ENCODE measurements at regions not wholly inside any gene's neighbourhood (a gene's known extent, or its start where the extent isn't known, plus 50 kb on each side); places are given as distances from the start of the nearest gene placed in this dataset.
A peak's percentile ranks its signal among the peaks of the same experiment; 100 is the strongest.
"Not testable (repeated sequence)": the region's sequence is repeated elsewhere in the genome, so short reads cannot be mapped to it uniquely, and the experiment has no call there.

GRCh38 chr5:92942762-92943161 is 638.3 kb downstream of the NR2F1-AS1 start:
- Histone ChIP-seq H3K4me1 (ENCODE audit: insufficient read depth, low read length) (peaks cover 16% of the 10 kb centered on the region), H3K4me3 (ENCODE audit: insufficient read depth, low read length) (no peak overlapping the region), H3K27me3 (ENCODE audit: insufficient read depth, low read length) (no peaks in the 10 kb centered on the region), H2AFZ (ENCODE audit: low read length) (no peak overlapping the region), H3K27ac (ENCODE audit: low read depth, low read length) (no peak overlapping the region), H3K9me3 (ENCODE audit: low read depth, low read length) (no peaks in the 10 kb centered on the region), H4K20me1 (ENCODE audit: insufficient read depth, low read length) (no peaks in the 10 kb centered on the region), H3K36me3 (ENCODE audit: insufficient read depth, low read length) (no peaks in the 10 kb centered on the region), H3K4me2 (ENCODE audit: insufficient read depth, low read length) (no peak overlapping the region), H3K79me2 (ENCODE audit: insufficient read depth, low read length) (no peaks in the 10 kb centered on the region)
- TF ChIP-seq CTCF (IDR thresholded peaks at IDR 0.05; ENCODE audit: extremely low read depth, low read depth, low read length): no peak
- no peak for DNase-seq (ENCODE audit: insufficient read length, low spot score, missing footprints)

DNA sequence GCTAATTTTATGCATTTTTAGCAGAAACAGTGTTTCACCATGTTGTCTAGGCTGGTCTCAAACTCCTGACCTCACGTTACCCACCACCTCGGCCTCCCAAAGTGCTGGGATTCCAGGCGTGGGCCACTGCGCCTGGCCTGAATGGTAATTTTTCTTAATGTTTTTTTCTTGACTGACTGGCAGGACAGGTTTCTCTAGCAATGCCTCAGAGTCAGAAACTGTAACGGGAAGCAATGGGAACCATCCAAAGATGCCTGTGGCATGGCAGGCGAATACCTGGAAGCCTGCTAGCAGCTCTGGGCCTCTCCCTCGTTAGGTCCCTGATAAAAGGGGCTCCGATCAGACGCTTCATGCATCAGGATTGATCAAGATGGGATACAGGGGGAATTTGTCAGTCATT is 639.2 kb downstream of the NR2F1-AS1 start:
- no peaks in the 10 kb centered on the region for H3K36me3 ChIP-seq (ENCODE audit: insufficient read depth, low read length)
- no peak overlapping the region for H2AFZ ChIP-seq (ENCODE audit: low read length)
- H3K9me3 ChIP-seq (ENCODE audit: low read depth, low read length): no peaks in the 10 kb centered on the region
- no peak overlapping the region for H3K27ac ChIP-seq (ENCODE audit: low read depth, low read length)
- no peaks in the 10 kb centered on the region for H3K27me3 ChIP-seq (ENCODE audit: insufficient read depth, low read length)
- H3K79me2 ChIP-seq (ENCODE audit: insufficient read depth, low read length): no peaks in the 10 kb centered on the region
- H3K4me3 ChIP-seq (ENCODE audit: insufficient read depth, low read length): no peak overlapping the region
- no peak for TF ChIP-seq CTCF (IDR thresholded peaks at IDR 0.05; ENCODE audit: extremely low read depth, low read depth, low read length)
- DNase-seq (ENCODE audit: insufficient read length, low spot score, missing footprints): no peak
- no peak overlapping the region for H3K4me2 ChIP-seq (ENCODE audit: insufficient read depth, low read length)
- H4K20me1 ChIP-seq (ENCODE audit: insufficient read depth, low read length): no peaks in the 10 kb centered on the region
- H3K4me1 ChIP-seq (ENCODE audit: insufficient read depth, low read length): peaks cover 16% of the 10 kb centered on the region

DNA sequence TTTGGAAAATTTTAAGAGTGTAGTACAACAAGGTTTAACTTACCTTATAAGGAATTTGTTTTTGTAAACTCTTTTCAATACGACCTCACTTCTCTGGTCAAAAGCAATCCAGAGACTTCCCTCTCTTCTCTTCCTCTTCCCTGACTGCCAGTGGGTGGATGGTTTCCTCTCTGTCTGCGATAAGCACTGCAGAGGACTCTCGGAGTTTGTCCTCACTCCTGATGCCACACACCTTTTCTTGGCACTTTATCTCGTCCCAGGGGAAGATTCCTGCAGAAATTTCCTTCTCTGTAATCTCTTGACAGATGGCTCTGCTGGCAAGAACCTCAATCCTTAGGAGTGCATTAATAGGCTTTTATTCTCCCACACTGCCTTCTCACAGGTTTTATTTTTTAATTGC is 641.6 kb downstream of the NR2F1-AS1 start:
- Histone ChIP-seq H4K20me1 (ENCODE audit: insufficient read depth, low read length) (no peaks in the 10 kb centered on the region), H3K9me3 (ENCODE audit: low read depth, low read length) (no peaks in the 10 kb centered on the region), H3K36me3 (ENCODE audit: insufficient read depth, low read length) (no peaks in the 10 kb centered on the region), H2AFZ (ENCODE audit: low read length) (peak overlapping the region; percentile 59), H3K79me2 (ENCODE audit: insufficient read depth, low read length) (no peaks in the 10 kb centered on the region), H3K4me3 (ENCODE audit: insufficient read depth, low read length) (no peak overlapping the region), H3K4me2 (ENCODE audit: insufficient read depth, low read length) (peak overlapping the region; percentile 35), H3K27ac (ENCODE audit: low read depth, low read length) (no peak overlapping the region), H3K27me3 (ENCODE audit: insufficient read depth, low read length) (no peaks in the 10 kb centered on the region), H3K4me1 (ENCODE audit: insufficient read depth, low read length) (peaks cover 2% of the 10 kb centered on the region)
- no peak for TF ChIP-seq CTCF (IDR thresholded peaks at IDR 0.05; ENCODE audit: extremely low read depth, low read depth, low read length)
- no peak for DNase-seq (ENCODE audit: insufficient read length, low spot score, missing footprints)

GRCh38 chr5:92937396-92937795 is 643.6 kb downstream of the NR2F1-AS1 start:
- not testable (repeated sequence) for DNase-seq (ENCODE audit: insufficient read length, low spot score, missing footprints); H4K20me1 ChIP-seq (ENCODE audit: insufficient read depth, low read length); H2AFZ ChIP-seq (ENCODE audit: low read length); H3K36me3 ChIP-seq (ENCODE audit: insufficient read depth, low read length); H3K79me2 ChIP-seq (ENCODE audit: insufficient read depth, low read length); H3K27me3 ChIP-seq (ENCODE audit: insufficient read depth, low read length); H3K9me3 ChIP-seq (ENCODE audit: low read depth, low read length); H3K4me2 ChIP-seq (ENCODE audit: insufficient read depth, low read length); H3K4me1 ChIP-seq (ENCODE audit: insufficient read depth, low read length); H3K4me3 ChIP-seq (ENCODE audit: insufficient read depth, low read length); H3K27ac ChIP-seq (ENCODE audit: low read depth, low read length)

GRCh38 chr5:92930057-92930456 is 651.0 kb downstream of the NR2F1-AS1 start:
- Histone ChIP-seq H3K9me3 (ENCODE audit: low read depth, low read length) (no peaks in the 10 kb centered on the region), H2AFZ (ENCODE audit: low read length) (no peak overlapping the region), H3K79me2 (ENCODE audit: insufficient read depth, low read length) (no peaks in the 10 kb centered on the region), H4K20me1 (ENCODE audit: insufficient read depth, low read length) (no peaks in the 10 kb centered on the region), H3K4me1 (ENCODE audit: insufficient read depth, low read length) (no peaks in the 10 kb centered on the region), H3K36me3 (ENCODE audit: insufficient read depth, low read length) (no peaks in the 10 kb centered on the region), H3K4me3 (ENCODE audit: insufficient read depth, low read length) (no peak overlapping the region), H3K27me3 (ENCODE audit: insufficient read depth, low read length) (no peaks in the 10 kb centered on the region), H3K27ac (ENCODE audit: low read depth, low read length) (no peak overlapping the region), H3K4me2 (ENCODE audit: insufficient read depth, low read length) (no peak overlapping the region)
- no peak for TF ChIP-seq CTCF (IDR thresholded peaks at IDR 0.05; ENCODE audit: extremely low read depth, low read depth, low read length)
- no peak for DNase-seq (ENCODE audit: insufficient read length, low spot score, missing footprints)
